HG03558 (cell line): ENCODE measurements at regions not wholly inside any gene's neighbourhood (a gene's known extent, or its start where the extent isn't known, plus 50 kb on each side); places are given as distances from the start of the nearest gene placed in this dataset.
"Not testable (repeated sequence)": the region's sequence is repeated elsewhere in the genome, so short reads cannot be mapped to it uniquely, and the experiment has no call there.

Experiments used
- ATAC-seq: cut with Tn5 transposase; IDR thresholded peaks from one replicate; pipeline ENCODE4 v1.9.1; 2021; ENCODE audit warnings: moderate number of reproducible peaks; ENCODE audit not compliant: unreplicated experiment; ENCODE audit errors: extremely low read depth

DNA sequence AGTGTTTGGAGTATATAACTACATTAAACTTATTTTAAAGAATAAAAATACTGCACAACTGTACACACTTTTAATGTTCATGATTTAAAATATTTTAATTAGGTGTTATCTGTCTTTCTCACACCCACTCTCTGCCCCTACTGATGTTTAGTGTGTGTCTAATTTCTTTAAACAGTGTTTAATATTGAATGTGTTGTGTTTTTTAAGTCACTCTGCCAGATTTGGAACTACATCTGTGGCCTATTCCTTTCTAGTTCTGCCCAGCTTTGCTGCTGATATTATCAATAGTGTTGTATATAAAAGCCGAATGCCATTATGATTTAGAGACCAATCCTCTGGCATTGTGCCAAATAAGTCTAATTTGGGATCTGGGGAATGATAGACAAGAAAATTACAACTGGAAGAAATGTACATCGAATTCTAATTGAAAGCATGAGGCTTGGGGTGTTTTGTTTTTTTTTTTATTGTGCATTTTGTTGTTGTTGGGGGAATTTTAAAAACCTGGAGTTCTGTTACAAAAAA is 398.0 kb downstream of the CPS1 start:
- ATAC-seq = no peak

DNA sequence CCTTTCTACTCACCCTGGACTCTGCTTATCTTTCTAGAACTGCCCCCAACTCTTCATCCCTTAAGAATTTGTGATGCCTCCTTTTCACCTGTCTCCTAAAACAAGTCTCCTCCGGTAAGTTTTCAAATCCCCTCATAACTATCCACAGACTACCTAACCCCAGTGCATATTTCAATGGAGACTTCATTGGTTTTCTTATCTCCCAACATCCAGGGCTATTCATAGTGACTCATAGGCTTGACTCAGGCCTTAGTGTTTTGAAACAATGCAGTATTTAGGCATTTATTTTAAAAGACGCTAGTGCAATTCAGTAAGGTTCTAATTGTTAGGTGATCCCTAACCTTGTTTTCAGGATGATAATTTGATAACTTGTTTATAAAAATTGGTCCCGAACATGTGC is 399.2 kb downstream of the CPS1 start:
- ATAC-seq = no peak

DNA sequence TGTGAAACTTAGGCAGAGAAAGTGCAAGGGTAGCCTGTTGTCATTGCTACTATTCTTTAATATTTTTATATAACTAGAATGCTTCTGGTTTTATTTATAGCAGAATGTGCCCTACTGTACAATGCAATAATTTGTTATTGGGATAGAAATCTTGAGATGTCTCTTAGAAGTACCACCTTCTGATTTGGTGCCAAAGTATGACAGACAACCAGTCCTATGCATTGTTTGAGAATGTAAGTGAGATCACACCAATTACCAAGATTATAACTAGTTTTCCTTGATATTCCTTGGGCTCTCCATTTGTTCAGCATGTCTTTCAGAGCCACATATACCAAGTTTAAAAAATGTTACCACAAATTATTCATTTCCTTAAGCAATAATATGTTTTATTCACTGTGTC is 399.7 kb downstream of the CPS1 start:
- ATAC-seq = no peak

DNA sequence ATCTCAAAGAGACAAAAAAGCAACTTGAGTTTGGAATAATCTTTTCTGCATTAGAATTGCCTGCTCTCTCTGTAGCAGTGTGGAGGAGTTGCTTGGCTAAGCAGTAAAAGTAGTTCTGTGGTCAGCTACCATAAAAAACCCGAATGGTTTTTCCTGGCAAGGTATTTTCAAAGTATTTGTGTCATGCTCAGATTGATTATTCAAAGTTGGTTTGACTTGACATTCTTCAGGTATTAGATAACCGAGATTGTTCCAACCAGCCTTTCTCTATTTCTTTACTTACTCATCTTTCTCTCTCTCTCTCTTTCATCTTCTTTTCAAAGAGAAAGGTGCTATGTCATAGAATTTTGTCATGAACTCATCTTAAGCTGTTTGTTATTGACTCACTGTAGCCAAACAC is 404.9 kb downstream of the CPS1 start:
- ATAC-seq = no peak

DNA sequence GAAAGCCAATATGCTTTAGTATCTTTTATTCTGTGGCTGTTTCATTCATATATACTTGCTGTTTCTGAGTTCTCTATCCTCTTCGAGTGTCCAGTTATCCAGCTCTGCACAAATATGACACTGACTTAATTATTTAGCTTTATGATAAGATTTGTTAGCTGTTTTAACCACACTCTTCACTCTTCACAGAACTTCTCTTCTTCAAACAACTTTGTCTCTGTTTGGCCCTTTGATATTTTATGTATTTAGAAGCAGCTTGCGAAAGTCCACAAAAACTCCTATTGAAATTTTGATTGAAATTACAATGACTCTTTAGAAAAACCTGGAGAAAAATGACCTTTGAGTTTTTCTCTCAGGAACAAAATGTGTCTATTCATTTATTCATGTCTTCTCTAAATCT is 407.0 kb downstream of the CPS1 start:
- no peak for ATAC-seq

DNA sequence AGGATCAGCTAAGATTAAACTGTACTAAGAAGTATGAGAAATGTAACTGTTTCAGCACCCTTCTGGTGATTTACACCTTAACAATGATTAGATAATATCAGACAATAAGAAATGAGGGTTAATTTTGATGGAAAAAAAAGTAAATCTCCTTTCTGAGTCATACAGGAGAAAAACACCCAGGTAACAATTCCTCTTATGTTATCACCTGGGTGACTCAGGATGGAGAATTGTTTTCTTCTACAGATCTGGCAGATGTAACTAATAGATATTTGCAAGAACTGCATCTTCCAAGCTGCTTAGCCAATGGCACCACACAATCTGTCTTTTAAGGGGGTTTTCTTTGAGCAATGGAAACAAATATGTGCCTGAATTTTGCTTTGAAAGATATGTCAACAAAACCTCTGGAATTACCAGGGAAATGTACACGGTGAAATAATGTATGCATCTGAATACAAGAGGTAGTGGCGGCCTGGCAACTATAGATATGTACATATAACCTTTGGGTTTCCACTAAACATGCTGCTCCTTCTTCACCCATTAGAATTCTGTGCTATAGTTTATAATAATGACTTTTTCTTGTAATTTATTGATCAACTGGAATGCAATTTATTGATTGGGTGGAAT is 407.9 kb downstream of the CPS1 start:
- no peak for ATAC-seq

DNA sequence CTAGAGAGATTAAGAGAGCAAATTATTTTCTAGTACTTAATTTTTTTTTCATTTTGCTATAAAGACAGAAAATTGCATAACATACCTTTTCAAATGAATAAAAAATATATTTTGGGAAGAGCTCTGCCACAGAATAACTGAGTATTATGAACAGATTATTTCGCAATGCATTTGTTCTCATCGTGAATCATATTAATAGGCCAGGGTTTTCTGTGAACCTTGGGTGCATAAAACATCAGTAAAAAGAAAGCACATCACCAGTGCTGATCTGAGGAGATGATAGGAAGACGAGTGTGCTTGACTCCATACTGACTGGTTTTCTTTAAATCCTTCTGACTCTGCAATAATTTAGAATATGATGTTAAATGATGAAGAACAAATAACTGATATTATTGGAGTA is 409.1 kb downstream of the CPS1 start:
- ATAC-seq = no peak

DNA sequence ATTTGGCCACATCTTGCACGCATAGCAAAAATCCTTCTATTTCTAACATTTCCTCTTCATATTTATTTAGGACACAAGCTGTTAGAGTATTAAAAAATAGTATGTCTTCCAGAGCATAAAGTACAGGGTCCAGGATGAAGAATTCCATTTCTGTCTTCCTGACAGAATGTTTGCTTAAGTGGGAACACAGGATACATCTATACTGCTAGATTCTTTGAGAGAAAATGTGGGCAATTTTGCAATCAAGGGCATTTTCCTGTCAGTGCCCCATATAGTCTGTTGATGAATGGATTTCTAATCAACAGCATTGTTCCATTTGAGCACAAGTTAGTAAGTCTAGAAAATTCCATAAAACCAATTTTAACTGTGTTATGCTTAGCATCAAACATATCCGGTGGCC is 409.9 kb downstream of the CPS1 start:
- ATAC-seq = no peak

DNA sequence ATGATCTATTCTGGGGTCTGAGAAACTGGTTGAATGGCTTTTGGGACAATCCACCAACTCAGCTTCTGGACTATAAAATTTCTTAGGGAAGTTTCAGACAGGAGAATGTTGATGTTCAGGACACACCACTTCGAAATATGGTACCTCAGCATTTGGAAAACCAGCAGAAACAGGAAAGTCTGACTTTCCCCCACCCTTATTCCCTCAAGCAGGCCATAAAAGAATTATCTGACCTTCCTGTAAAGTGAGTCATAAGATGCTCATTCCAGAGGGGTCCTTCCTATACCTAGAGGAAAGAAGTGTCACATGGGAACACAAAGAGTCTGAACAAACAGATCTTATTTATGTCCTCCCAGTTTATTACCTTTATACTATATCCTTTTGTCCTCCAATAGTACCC is 415.0 kb downstream of the CPS1 start:
- no peak for ATAC-seq

DNA sequence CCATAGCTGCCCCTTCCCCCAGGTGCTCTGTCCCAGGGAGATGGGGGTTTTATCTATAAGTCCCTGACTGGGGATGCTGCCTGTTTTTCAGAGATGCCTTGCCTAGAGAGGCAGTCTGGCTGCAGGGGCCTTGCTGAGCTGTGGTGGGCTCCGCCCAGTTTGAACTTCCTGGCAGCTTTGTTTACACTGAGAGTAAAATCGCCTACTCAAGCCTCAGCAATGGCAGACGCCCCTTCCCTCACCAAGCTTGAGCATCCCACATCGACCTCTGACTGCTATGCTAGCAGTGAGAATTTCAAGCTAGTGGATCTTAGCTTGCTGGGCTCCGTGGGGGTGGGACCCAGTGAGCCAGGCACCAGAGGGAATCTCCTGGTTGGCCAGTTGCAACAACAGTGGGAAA is 430.4 kb downstream of the CPS1 start:
- not testable (repeated sequence) for ATAC-seq

DNA sequence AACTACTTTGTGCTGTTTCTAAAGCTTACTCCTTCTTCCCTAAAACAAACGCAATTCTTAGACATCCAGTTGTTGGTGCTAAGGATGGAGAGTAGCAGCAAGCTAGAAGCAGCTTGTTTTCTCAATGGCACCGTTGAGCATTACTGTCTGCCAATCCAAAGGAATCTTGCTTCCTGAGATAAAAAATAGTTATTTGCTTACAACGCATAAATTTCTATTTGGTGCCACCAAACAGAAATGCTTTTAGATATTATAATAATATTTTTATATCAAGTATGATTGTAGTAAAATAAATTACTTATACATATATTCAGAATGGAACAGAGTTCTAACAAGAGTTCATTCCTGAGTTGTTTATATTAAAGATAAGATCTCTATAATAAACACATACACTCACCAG is 434.7 kb downstream of the CPS1 start:
- no peak for ATAC-seq

DNA sequence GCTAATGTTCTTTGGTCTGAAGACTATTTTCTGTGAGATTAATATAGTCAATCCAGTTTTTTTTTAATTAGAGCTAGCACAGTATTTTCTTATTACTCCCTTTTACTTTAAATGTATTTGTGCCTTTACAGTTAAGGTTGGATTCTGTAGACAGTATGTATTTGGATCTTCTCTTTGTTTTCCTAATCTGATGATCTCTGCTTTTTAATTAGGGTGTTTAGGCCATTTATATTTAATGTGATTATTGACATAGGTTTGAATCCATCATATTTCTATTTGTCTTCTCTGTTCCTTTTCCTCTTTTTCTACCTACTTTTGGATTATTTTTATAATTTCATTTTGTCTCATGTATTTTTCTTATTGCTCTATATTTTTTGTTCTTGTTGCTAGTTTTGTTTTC is 437.7 kb downstream of the CPS1 start:
- ATAC-seq = no peak

DNA sequence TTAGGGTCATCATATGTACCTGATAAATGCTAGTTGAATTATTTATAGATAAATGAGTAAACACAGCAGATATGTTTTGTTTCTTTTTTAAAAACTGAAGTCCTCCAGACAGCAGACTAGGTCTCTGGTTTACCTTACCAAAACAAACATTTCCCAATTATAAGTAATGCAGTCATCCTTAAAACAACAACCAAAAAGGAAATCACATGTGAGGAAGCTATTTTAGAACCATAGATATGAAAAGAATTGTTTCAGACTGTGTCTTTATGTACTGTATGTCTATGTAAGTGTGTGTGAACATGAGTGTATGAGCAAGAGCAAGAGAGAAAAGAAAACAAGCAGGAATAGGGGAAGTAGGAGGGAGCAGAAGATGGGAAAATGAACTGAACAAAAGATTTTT is 441.0 kb downstream of the CPS1 start:
- ATAC-seq = no peak

DNA sequence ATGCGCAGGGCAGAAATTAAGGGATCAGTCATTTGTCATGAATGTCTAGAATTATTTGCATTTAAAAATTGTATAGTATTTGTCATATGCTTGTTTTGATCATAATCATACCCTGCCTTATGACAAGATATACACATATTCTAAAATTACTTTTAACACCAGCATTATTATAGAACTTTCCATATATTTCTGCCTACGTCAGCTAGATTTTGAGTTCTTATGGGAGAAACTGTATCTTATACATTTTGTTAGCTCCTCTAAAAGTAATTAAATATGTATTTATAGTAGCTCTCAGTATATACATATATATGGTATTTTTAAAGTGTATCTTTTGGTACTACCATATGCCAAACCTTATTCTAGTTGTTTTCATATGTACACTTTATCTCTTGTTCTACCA is 441.9 kb downstream of the CPS1 start:
- no peak for ATAC-seq

DNA sequence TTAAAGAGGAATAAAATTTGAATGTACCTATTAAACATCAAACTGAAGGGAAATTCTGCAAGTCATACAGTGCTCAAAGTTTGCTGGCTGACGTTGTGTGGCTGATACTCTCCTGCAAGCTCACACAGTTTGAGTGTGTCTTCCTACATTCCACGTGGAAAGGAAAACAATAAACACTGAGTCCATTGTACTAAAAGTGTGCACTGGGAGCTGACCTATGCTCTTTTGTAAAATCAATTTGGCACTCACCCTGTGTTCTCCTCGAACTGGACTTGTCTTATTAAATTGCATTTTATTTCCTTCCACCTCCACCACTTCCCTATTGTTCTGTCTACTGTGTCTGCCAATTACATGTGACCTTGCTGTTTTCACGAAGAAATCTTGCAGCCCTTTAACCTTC is 458.0 kb downstream of the CPS1 start:
- no peak for ATAC-seq

DNA sequence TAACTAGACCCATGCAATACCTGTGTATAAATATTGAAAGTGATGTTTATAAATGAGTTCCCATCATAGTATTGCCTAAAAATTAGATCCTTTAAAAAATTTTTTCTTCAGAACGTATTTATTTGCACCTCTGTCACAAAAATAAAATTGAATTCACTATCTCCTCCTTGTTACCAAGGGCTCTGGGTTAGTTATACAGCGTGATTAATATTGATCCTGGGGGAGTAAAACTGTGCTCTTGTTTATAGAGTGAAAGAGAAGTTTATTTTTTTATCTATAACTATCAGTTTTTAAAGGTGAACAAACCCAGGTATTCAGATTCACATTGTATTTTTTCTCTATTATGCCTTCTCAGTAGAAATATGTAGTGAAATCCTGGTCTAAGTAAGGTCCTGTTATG is 458.5 kb downstream of the CPS1 start:
- ATAC-seq = no peak

DNA sequence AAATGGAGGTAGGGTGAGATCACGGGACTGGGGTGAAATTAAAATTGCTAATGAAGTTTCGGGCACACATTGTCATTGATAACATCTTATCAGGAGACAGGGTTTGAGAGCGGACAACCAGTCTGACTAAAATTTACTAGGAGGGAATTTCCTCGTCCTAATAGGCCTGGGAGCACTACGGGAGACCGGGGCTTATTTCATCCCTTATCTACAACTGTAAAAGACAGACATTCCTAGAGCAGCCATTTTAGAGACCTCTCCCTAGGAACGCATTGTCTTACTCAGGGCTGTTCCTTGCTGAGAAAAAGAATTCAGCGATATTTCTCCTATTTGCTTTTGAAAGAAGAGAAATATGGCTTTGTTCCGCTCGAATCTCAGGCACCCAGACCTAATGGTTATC is 468.7 kb downstream of the CPS1 start:
- not testable (repeated sequence) for ATAC-seq

DNA sequence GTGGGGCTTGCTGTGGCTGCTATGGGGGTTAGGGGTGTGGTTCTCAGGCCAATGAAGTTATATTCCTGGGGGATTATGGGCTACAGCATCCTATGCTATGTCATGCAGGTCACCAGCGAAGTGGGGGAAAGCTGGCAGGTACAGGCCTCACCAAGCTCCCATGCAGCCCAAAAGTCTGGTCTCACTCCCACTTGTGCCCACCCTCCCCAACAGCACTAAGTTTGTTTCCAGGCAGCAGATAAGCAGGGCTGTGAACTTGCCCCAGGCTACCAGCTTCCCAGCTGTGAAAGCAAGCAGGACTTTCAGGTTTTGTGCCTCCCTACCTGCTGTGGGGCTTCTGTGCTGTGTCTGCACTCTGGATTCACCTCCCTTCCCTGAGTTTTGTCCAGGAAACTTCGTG is 469.7 kb downstream of the CPS1 start:
- ATAC-seq = no peak

DNA sequence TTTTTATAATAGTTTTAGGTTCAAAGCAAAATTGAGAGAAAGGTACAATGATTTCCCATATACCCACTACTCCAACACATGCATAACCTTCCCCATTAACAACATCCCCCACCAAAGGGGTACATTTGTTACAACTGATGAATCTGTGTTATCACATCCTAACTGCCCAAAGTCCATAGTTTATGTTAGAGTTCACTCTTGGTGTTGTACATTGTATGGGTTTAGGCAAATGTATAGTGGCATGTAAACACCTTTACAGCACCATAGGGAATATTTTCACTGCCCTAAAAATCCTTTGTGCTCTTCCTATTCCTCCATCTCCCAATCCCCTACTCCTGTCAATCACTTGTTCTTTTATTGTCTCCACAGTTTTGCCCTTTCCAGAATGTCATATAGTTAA is 471.6 kb downstream of the CPS1 start:
- no peak for ATAC-seq

DNA sequence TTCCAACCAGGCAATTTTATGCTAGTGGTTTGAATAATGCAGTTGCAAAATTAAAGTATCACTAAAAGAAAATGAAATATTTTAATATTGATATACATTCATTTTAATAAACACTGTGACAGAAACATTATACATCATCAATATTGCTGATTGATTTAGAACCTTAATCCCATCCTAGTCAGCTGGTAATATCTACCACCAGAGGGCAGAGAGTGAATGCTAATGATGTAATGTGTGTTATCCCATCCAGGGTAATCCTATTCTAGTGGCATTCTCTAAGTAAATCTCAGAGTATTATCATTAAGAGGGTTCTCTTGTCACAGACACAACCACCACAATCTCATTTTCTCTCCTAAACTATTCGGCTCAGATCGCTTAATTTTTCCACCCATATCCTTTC is 477.4 kb downstream of the CPS1 start:
- ATAC-seq = no peak

DNA sequence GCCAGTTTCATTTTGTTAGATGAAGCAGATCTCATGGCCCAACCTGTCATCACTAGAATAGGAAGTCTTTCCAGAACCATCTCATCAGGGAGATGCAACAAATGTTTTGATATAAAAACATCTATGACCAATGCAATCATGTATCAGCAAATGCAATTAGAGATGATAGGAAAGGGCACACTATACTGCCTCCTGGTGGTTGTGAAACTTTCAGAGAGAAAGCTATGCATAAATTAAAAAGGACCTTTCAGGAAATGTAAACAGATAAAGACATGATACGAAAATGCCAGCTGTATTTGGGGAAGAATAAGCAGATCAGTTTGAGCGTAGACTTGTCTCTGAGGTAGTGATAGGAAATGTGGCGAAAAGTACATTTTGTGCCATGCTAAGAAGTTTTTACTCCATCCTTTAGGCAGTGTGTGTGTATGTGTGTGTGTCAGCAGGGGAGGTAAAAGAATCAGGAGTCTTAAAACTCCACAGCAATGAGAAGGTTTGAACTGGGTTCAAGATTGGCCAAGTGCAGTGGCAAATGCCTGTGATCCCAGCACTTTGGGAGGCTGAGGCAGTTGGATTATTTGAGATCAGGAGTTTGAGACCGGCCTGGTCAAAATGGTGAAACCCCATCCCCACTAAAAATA is 479.3 kb downstream of the CPS1 start:
- no peak for ATAC-seq

DNA sequence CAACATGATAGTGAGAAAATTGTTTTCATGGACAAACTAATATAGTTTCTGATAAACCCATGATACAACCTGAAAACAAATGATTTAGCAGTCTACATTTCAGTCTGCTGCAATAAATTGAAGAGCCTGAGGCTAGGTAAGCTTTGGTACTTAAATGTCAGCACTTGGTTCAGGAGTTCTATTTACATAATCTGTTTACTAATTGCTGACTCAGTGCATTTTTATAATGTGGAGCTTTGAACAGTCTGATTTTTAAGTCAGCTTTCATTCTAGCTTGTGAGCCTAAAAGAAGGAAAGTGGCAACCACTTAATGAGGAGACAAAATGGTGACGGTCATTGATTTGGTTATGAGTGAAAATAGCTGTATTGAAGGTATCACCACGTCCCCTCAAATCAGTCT is 488.6 kb downstream of the CPS1 start:
- no peak for ATAC-seq
